HepG2 (cell line): ENCODE measurements at regions not wholly inside any gene's neighbourhood (a gene's known extent, or its start where the extent isn't known, plus 50 kb on each side); places are given as distances from the start of the nearest gene placed in this dataset.

Source experiments
- CTCF ChIP-seq: sonication (generic); formaldehyde crosslinking; IDR thresholded peaks from 2 replicates; pipeline ENCODE4 v1.5.0; 2020; ENCODE audit warnings: mild to moderate bottlenecking, missing genetic modification reagents, moderate library complexity
- HNF4G ChIP-seq, 2 experiments: sonication (generic) in 1 of 2; formaldehyde crosslinking in 1 of 2; IDR thresholded peaks; 2 replicates each; pipeline versions ENCODE4 v1.4.0 to v1.6.1; 2011 to 2020; ENCODE audit warnings: borderline replicate concordance in 2 of 2, low read depth in 2 of 2, mild to moderate bottlenecking in 2 of 2, low read length in 1 of 2, missing genetic modification reagents in 1 of 2, moderate library complexity in 1 of 2
- KDM1A ChIP-seq: IDR thresholded peaks from 2 replicates; pipeline ENCODE4 v1.6.1; 2016; ENCODE audit warnings: missing compliant biosample characterization
- POLR2A ChIP-seq, 2 experiments: IDR thresholded peaks; 2 replicates each; pipeline ENCODE4 v1.6.1; 2011; ENCODE audit warnings: low read depth in 2 of 2, low read length in 2 of 2, mild to moderate bottlenecking in 1 of 2, moderate library complexity in 1 of 2; ENCODE audit not compliant: insufficient read depth in 1 of 2
- ZNF121 ChIP-seq: sonication (generic); formaldehyde crosslinking; IDR thresholded peaks from 2 replicates; pipeline ENCODE4 v1.5.0; 2020; ENCODE audit warnings: mild to moderate bottlenecking, missing genetic modification reagents
- ZNF484 ChIP-seq: sonication (generic); formaldehyde crosslinking; IDR thresholded peaks from 2 replicates; pipeline ENCODE4 v1.5.1; 2020; ENCODE audit warnings: mild to moderate bottlenecking, low read depth, missing genetic modification reagents, borderline replicate concordance
- ZNF747 ChIP-seq: sonication (generic); formaldehyde crosslinking; IDR thresholded peaks from 2 replicates; pipeline ENCODE4 v1.8.1; 2023; ENCODE audit warnings: missing genetic modification reagents, mild to moderate bottlenecking, borderline replicate concordance
- TF ChIP-seq, protein P1 (sequence below): sonication (generic); formaldehyde crosslinking; IDR thresholded peaks from 2 replicates; pipeline ENCODE4 v1.8.1; 2023; ENCODE audit warnings: mild to moderate bottlenecking, missing genetic modification reagents
- TF ChIP-seq, protein P2 (sequence below): sonication (generic); formaldehyde crosslinking; IDR thresholded peaks from 2 replicates; pipeline ENCODE4 v1.8.0; 2023; ENCODE audit warnings: mild to moderate bottlenecking, missing genetic modification reagents
- TF ChIP-seq, protein P3 (sequence below): sonication (generic); formaldehyde crosslinking; IDR thresholded peaks from 2 replicates; pipeline ENCODE4 v1.4.0; 2020; ENCODE audit warnings: missing genetic modification reagents
- TF ChIP-seq, protein P4 (sequence below), 2 experiments: sonication (generic) in 1 of 2; formaldehyde crosslinking in 1 of 2; IDR thresholded peaks; 2 replicates each; pipeline versions ENCODE4 v1.4.0 to v1.6.1; 2018 to 2020; ENCODE audit warnings: missing genetic modification reagents in 2 of 2, borderline replicate concordance in 1 of 2, low read depth in 1 of 2, mild to moderate bottlenecking in 1 of 2, missing biosample characterization in 1 of 2
- TF ChIP-seq, protein P5 (sequence below): sonication (generic); formaldehyde crosslinking; IDR thresholded peaks from 2 replicates; pipeline ENCODE4 v1.4.0; 2020; ENCODE audit warnings: missing genetic modification reagents
- TF ChIP-seq, protein P6 (sequence below): sonication (generic); formaldehyde crosslinking; IDR thresholded peaks from 2 replicates; pipeline ENCODE4 v1.4.0; 2020; ENCODE audit warnings: low read depth, missing genetic modification reagents

DNA sequence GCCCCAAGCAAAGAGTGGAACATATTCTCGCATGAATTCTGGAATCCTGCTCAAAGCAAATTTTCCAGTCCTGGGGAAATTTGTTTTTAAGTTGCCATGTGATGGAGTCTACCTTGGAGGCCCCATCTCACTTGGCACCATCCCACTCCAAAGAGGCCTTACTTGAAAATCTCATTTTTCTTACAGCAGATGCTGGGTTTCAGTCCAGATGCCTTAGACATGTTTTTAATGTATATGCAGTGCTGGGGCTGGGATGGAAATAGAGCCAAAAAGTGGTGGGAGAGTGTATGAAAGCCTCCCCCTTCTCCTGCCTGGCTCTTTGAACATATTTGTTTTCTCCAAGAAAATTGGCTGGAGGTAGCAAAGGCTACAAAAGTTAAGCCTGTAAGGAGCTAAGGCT lies 493.7 kb downstream of the ENC1 start:
- TF ChIP-seq CTCF (no peak), POLR2A (IDR thresholded peaks at IDR 0.05; ENCODE audit: insufficient read depth in 1 of 2, low read depth in 2 of 2, low read length in 2 of 2) (no peak), ZNF121 (CRISPR knock-in tag) (no peak), ZNF747 (no peak), KDM1A (CRISPR knock-in tag) (no peak), ZNF484 (CRISPR knock-in tag) (no peak), HNF4G (IDR thresholded peaks at IDR 0.05; ENCODE audit: borderline replicate concordance, low read depth, low read length) (no peak), HNF4G (CRISPR knock-in tag; IDR thresholded peaks at IDR 0.05; ENCODE audit: borderline replicate concordance, low read depth) (no peak)
- TF ChIP-seq, protein P1, sequence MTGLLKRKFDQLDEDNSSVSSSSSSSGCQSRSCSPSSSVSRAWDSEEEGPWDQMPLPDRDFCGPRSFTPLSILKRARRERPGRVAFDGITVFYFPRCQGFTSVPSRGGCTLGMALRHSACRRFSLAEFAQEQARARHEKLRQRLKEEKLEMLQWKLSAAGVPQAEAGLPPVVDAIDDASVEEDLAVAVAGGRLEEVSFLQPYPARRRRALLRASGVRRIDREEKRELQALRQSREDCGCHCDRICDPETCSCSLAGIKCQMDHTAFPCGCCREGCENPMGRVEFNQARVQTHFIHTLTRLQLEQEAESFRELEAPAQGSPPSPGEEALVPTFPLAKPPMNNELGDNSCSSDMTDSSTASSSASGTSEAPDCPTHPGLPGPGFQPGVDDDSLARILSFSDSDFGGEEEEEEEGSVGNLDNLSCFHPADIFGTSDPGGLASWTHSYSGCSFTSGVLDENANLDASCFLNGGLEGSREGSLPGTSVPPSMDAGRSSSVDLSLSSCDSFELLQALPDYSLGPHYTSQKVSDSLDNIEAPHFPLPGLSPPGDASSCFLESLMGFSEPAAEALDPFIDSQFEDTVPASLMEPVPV (CRISPR knock-in tag) = no peak
- TF ChIP-seq, protein P2, sequence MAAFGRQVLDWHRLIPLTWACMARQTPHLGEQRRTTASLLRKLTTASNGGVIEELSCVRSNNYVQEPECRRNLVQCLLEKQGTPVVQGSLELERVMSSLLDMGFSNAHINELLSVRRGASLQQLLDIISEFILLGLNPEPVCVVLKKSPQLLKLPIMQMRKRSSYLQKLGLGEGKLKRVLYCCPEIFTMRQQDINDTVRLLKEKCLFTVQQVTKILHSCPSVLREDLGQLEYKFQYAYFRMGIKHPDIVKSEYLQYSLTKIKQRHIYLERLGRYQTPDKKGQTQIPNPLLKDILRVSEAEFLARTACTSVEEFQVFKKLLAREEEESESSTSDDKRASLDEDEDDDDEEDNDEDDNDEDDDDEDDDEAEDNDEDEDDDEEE (CRISPR knock-in tag) = no peak
- TF ChIP-seq, protein P3, sequence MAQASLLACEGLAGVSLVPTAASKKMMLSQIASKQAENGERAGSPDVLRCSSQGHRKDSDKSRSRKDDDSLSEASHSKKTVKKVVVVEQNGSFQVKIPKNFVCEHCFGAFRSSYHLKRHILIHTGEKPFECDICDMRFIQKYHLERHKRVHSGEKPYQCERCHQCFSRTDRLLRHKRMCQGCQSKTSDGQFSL (CRISPR knock-in tag) = no peak
- TF ChIP-seq, protein P4, sequence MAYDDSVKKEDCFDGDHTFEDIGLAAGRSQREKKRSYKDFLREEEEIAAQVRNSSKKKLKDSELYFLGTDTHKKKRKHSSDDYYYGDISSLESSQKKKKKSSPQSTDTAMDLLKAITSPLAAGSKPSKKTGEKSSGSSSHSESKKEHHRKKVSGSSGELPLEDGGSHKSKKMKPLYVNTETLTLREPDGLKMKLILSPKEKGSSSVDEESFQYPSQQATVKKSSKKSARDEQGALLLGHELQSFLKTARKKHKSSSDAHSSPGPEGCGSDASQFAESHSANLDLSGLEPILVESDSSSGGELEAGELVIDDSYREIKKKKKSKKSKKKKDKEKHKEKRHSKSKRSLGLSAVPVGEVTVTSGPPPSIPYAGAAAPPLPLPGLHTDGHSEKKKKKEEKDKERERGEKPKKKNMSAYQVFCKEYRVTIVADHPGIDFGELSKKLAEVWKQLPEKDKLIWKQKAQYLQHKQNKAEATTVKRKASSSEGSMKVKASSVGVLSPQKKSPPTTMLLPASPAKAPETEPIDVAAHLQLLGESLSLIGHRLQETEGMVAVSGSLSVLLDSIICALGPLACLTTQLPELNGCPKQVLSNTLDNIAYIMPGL (CRISPR knock-in tag; IDR thresholded peaks at IDR 0.05; ENCODE audit: borderline replicate concordance in 1 of 2, low read depth in 1 of 2) = no peak
- TF ChIP-seq, protein P5, sequence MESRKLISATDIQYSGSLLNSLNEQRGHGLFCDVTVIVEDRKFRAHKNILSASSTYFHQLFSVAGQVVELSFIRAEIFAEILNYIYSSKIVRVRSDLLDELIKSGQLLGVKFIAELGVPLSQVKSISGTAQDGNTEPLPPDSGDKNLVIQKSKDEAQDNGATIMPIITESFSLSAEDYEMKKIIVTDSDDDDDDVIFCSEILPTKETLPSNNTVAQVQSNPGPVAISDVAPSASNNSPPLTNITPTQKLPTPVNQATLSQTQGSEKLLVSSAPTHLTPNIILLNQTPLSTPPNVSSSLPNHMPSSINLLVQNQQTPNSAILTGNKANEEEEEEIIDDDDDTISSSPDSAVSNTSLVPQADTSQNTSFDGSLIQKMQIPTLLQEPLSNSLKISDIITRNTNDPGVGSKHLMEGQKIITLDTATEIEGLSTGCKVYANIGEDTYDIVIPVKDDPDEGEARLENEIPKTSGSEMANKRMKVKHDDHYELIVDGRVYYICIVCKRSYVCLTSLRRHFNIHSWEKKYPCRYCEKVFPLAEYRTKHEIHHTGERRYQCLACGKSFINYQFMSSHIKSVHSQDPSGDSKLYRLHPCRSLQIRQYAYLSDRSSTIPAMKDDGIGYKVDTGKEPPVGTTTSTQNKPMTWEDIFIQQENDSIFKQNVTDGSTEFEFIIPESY (CRISPR knock-in tag) = no peak
- TF ChIP-seq, protein P6, sequence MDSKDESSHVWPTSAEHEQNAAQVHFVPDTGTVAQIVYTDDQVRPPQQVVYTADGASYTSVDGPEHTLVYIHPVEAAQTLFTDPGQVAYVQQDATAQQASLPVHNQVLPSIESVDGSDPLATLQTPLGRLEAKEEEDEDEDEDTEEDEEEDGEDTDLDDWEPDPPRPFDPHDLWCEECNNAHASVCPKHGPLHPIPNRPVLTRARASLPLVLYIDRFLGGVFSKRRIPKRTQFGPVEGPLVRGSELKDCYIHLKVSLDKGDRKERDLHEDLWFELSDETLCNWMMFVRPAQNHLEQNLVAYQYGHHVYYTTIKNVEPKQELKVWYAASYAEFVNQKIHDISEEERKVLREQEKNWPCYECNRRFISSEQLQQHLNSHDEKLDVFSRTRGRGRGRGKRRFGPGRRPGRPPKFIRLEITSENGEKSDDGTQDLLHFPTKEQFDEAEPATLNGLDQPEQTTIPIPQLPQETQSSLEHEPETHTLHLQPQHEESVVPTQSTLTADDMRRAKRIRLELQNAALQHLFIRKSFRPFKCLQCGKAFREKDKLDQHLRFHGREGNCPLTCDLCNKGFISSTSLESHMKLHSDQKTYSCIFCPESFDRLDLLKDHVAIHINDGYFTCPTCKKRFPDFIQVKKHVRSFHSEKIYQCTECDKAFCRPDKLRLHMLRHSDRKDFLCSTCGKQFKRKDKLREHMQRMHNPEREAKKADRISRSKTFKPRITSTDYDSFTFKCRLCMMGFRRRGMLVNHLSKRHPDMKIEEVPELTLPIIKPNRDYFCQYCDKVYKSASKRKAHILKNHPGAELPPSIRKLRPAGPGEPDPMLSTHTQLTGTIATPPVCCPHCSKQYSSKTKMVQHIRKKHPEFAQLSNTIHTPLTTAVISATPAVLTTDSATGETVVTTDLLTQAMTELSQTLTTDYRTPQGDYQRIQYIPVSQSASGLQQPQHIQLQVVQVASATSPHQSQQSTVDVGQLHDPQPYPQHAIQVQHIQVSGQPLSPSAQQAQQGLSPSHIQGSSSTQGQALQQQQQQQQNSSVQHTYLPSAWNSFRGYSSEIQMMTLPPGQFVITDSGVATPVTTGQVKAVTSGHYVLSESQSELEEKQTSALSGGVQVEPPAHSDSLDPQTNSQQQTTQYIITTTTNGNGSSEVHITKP = no peak
